Hematopoietic multipotent progenitor cell (in vitro differentiated cells): ENCODE measurements at regions not wholly inside any gene's neighbourhood (a gene's known extent, or its start where the extent isn't known, plus 50 kb on each side); places are given as distances from the start of the nearest gene placed in this dataset.
"Not testable (repeated sequence)": the region's sequence is repeated elsewhere in the genome, so short reads cannot be mapped to it uniquely, and the experiment has no call there.

Source experiments
- DNase-seq, 3 donors: peaks; one replicate each; pipeline ENCODE4 v3.0.0-alpha.2; 2011 to 2015; ENCODE audit warnings: low read depth in 2 of 3, low spot score in 2 of 3

DNA sequence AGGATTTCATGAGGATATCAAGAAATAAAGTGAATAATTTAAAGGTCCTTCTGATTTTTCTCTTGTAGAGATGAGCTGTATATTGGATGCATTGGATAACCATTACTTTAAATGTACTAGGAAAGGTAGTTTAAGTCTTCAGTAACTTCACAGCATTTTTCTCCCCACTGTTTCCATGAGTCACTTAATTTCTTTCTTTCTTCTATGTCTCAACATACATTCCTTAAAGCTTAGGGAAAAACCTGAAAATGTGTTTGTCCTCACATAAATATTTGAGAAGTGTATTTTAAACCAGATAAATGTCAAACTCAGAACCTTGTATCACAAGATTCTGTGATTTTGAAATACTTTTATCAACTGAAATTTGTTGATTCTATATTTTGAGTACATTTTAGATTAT lies 1970.2 kb upstream of the FLRT2 start:
- DNase-seq = no peak

DNA sequence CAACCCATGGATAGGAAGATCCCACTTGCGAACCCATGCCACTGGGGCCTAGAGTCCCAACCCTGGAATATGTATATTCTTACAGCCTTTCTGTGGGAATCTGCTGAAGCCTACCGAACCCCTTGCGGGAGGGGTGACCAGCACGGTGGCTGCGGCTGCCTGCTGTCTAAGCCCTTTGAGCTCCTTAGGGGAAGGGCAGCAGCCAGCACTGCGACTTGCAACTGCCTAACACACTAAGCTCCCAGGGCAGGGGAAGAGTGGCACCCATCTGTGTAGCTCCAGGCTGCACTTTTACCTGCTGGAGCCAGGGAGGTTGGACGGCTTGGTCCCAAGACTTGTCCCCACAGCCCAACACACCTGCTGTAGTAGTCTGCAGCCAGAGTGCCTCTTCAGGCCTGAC lies 1968.7 kb upstream of the FLRT2 start:
- no peak for DNase-seq

DNA sequence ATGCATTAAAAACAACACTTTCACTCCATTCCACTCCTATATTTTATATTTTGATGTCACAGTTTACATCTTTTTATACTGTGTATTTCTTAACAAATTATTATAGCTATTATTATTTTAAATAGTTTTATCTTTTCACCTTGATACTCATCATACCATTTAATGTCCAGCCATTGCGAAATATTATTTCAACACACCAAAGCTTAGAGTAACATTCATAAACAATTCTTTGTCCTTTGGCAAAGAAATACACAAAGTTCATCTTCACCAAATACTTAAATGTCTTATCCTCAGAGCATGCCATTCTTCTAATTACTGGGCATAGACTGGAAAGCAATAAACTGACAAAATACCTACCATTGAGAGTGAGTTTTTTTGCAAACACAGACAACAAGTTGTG lies 1963.4 kb upstream of the FLRT2 start:
- no peak for DNase-seq

DNA sequence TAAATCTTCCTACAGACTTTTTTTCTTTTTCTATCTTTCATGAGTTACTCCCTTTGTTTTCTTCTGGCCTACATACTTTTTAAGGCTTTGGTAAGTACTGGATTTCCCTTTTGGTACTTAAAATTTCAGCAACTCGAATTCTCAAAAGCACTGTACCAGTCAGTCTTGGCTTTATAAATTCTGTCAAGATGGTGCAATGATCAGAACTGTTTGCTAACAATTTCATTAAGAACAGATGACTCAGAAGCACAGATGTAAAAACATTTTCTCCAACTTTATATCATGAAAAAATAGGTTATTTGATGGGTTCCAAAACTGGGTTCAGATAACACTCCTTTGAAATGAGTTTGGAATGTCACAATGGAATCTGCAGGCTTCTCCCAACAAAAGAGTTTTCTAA lies 1961.8 kb upstream of the FLRT2 start:
- DNase-seq = no peak

DNA sequence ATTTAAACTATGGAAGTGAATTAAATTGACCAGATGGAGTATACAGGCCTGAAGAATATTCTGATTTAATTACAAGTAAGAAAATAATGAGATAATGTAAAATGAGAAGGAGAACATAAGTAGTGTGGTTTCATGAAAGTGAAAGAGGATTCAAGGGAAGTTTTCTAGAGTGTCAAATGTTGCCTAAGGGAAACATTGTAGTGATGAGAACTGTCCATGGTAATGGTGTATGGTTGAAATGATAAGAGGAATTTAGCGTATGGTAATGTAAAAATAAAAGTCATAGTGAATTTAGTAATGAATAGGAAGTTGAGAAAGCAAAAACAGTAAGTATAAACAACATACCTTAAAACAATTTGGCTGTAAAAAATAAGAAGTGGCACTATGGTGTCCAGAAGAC lies 1954.6 kb upstream of the FLRT2 start:
- DNase-seq = no peak

DNA sequence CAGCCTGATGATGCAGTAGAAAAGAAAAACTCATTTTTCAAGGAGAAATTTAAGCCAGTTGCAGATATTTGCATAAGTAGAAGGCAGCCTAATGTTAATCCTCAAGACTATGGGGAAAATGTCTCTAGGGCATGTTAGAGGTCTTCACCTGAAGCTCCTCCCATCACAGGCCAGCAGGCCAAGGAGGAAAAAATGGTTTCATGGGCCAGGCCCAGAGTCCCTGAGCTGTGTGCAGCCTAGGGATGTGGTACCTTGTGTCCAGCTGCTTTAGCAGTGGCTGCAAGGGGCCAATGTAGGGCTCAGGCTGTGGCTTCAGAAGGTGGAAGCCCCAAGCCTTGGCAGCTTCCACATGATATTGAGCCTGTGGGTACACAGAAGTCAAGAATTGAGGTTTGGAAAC lies 1946.7 kb upstream of the FLRT2 start:
- no peak for DNase-seq

DNA sequence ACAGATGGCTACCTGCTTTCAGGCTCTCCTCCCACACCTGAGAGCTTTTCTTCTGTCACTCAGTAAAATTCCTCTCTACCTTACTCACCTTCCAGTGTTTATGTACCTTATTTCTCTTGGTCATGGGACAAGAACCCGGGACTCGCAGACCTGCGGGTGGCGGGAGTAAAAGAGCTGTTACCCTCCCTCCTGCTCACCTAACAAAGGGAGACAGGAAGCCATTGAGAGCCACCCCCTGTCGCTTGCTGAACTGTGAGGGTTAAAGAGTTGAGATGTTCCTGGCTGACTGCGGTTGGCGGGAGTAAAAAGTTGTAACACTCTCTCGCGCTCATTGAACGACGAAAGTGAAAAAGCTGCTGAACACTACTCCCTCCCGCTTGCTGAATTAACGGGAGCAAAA lies 1935.1 kb upstream of the FLRT2 start:
- no peak for DNase-seq

DNA sequence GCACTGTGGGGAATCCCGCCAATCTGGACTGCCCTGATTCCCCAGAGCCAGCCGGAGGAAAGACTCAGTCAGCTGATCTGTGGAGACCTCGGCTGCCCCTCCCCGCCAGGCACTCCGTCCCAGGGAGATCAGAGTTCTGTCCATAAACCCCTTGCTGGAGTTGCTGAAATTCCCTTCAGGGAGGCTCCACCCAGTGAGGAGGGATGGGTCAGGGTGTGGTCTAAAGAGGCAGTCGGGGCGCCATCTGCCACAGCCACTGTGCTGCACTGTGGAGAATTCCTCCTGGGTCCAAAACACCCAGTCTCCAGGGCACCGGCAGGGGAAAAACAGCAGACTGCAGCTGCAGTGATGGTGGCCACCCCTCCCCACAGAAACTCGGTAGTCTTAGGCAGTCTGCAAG lies 1922.3 kb upstream of the FLRT2 start:
- DNase-seq = no peak

DNA sequence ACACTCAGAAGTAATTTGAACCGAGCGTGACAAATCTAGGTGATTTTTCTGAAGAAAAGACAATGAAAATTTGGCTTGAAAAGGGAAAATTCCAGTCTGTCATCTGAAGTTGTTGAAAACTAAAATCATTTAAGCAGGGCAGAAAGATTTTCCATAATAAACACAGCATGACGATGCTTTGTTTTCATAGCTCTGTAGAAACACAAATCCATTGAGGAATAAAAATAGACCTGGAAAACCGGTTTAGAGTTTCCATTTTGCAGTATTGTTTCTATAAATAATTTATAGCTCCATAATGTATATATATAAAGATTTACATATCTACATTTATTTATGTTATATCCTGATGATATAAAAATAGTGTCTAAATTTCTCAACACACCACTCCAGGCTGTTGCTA lies 1918.5 kb upstream of the FLRT2 start:
- no peak for DNase-seq

DNA sequence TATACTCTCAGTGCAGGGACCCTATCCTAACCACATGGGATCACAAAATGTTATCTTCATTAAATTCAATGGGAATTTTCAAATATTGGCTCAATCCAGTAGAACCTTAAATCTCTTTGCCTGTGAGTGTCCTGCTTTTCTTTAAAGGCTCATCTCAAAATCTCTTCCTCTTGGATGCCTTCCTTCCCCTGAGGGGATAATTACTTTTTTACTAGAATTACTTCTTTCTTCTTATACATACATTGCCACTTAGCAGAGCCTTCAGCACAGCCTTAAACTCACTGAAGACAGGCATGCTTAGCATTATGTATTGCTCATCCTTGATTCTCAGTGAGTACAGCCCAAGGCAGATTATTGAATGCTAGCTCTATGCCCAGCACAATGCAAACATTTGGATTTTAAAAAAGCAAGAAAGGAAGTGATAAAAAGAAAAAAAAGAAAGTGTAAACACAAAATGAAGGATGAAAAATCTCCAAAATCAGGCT lies 1918.0 kb upstream of the FLRT2 start:
- DNase-seq = no peak

DNA sequence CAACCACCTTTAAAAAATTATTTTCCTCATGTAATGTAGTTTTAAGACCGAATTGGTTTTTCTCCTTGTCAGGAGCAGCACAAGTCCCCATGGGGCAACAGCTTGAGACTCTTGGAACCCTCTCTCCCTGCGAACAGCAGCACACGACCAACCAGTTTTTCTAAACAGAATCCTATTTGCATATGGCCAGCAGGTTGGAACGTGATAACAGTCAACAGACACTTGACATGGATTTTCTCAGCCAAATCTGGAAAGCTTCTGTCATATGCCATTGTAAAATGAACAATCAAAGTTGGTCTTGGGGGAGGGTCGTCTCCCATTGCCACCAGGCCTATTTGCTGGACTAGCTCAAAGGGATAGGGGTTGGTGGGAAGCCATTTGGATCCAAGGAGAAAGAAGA lies 1915.0 kb upstream of the FLRT2 start:
- no peak for DNase-seq

DNA sequence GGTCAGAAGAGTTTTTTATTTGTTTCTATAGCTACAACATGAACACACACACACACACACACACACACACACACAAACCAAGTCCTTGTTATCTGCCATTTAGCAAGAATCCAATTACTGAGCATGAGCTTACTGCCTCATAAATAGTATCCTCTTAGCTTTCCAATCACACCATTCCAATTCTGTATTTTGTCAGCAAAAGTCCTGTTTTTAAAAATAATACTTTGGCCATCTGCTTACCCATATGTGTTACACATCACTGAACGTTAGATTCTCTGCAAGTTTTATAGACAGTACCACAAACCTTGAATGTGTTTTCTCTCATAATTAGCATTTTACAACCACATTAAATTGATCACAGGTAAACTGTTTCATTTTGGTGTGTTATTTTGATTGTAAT lies 1905.4 kb upstream of the FLRT2 start:
- DNase-seq = no peak

DNA sequence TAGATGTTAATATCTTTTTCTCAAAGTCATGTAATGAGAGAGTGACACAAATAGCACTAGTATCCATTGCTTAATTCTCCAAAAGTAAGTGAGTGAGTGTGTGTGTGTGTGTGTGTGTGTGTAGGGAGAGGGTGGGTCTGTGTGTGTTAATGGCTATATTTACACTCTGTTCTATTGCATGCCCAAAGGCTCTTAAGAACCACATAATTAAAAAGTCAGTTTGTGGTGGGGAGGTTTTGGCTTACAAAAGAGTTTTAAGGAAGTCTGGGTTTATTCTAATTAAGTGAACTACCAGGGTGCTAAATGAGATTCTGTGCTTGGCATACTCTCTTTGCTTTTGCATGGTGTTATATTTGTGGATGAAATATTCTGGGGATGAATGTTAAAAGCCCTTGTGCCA lies 1897.6 kb upstream of the FLRT2 start:
- DNase-seq = no peak

DNA sequence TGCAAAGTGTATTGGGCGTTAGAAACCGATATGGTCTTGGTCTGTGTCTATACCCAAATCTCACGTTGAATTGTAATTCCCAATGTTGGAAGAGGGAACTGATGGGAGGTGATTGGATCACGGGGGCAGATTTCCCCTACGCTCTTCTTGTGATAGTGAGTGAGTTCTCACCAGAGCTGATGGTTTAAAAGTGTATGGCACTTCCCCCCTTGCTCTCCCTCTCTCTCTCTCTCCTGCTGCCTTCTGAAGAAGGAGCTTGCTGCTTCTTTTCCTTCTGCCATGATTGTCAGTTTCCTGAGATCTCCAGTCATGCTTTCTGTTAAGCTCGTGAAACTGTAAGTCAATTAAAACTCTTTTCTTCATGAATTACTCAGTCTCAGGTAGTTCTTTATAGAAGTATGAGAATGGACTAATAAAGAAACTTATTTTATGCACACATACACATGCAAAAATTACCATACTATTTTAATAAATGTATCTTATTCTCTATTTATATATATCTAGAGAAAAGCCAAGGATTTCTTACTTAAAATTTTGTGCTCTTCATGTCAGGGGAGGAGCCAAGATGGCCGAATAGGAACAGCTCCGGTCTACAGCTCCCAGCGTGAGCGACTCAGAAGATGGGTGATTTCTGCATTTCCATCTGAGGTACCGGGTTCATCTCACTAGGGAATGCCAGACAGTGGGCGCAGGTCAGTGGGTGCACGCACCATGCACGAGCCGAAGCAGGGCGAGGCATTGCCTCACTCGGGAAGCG lies 1891.0 kb upstream of the FLRT2 start:
- no peak for DNase-seq

DNA sequence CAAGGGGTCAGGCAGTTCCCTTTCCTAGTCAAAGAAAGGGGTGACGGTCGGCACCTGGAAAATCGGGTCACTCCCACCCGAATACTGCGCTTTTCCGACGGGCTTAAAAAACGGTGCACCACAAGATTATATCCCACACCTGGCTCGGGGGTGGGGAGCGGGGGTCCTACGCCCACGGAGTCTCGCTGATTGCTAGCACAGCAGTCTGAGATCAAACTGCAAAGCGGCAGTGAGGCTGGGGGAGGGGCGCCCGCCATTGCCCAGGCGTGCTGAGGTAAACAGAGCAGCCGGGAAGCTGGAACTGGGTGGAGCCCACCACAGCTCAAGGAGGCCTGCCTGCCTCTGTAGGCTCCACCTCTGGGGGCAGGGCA lies 1890.5 kb upstream of the FLRT2 start:
- DNase-seq = not testable (repeated sequence)

DNA sequence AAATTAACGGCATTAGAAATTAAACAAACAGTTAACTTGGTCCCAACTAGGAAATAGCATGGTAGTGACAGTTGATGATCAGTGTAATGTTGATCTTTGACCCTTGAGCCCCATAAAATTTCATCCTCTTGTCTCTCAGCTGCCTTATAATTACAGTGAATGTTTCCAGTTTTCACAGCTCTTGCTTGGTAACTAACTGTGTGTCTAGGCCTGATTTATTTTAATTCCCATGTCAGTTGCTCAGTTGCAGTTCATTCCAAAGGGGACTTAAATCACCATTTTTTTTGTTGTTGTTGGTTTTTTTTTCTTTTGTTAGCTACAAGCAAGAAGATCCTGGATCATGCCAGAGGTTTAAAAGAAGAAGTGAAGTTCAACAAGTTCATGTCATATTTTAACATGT lies 1883.7 kb upstream of the FLRT2 start:
- DNase-seq = no peak

DNA sequence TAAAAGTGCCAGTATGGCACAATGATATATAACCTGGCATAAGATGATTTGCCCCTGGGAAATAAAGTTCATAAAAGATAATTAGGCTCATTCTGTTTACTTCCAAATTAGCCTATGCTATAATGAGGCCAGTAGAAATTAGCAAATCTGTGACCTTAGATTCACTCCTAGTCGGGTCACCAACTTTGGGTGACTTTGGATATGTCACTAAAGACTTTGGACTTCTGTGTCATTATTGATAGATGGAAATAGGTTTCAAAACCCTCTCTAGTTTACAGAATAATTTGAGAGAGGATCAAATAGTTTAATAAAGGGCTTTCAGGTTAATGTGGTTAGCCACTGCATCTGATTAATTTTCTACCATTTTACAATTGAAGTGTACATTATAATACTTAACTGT lies 1869.3 kb upstream of the FLRT2 start:
- no peak for DNase-seq

DNA sequence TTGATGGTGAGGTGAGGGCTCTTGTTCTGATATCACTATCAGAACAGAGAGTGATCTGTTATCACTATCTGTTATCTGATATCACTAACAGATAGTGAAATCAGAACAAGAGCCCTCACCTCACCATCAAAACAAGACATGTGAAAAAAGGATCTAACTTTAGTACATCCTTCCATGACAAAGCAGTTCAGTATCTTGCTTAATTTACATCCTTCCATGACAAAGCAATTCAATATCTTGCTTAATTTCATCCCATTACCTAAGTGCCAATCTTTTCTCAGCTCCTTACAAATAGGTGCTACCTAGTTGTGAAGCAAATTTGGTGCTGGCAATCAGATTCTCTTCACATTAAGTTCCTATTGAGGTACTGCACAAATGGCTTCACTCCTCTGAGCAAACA lies 1865.6 kb upstream of the FLRT2 start:
- no peak for DNase-seq

DNA sequence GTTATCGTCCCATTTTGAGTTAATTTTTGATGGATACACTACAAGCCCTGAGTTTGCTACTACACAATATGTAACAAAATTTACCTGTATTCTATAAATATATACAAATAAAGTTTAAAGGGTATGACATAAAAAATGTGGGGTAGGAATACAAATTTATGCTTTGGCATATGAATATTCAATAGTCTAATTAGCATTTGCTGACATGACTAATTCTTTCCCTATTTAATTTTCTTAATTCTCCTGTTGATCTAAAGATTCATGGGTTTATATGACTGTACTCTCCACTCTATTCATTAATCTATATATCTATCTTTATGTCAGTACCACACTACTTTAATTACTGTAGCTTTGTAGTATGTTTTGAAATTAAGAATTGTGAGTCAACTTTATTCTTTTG lies 1840.7 kb upstream of the FLRT2 start:
- DNase-seq = no peak

DNA sequence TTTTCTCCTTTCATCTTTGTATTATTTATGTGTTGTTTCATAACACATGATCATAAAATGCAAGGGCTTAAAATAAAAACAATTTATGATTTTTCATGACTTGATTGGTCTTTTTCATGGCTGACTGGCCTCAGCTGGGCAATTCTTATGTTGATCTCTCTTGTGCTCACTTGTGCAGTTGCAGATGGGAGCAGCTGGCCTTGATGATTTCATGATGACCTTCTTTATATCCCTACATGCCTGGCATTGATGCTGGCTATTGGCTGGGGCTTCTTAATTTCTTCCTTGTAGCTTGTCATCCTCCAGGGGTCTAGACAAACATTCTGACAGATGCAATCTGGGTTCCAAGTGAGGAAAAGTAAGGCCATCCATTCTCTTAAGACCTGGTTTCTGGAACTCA lies 1832.8 kb upstream of the FLRT2 start:
- no peak for DNase-seq

DNA sequence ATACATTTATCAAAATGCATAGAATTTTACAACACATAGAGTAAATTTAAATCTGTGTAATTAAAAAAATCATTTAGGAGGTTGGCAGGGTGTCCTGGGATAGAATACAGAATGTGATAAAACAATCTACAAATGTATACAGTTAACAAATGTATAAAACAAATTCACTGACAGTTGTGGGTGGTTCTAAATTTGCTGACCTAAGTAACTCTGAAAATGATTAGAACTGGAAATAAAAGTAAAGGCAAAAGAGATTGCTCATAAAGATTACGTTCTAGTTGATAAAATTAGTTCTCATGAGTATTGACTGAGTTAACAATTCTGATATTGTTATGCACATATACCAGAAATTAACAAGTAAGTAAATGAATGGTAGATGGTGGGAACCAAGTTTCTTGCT lies 1827.3 kb upstream of the FLRT2 start:
- DNase-seq = no peak

DNA sequence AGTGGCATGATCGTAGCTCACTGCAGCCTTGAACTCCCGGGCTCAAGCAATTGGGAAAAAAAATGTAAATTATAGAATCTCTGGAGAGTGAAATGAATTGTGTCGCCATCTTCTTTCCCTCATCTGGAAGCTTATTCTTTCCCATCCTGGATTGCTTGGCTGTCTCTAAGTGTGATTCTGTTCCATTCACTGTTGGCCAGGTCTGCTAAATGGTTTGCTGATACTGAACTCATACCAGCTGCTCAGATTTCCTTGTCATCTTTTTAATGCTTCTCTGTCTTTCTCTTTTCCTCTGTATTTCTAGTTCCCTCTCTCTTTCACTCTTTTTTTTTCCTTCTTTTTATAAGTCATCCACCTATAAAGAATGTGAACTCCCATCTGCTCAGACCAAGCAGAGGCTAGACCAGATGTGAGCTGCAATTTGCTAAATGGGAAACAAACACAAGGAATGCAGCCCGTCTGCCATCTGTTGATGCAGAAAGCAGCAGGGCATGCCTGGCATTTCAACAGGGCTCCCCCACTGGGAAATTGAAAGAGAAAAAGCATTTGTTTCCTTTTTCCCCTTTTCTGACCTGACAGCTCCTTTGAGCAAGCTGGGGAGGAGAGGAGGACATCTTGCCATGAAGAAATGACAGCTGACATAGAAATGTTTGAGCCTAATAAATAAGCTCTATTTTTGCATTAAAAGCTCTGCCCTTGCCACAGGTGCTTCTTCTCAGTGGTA lies 1823.6 kb upstream of the FLRT2 start:
- no peak for DNase-seq

DNA sequence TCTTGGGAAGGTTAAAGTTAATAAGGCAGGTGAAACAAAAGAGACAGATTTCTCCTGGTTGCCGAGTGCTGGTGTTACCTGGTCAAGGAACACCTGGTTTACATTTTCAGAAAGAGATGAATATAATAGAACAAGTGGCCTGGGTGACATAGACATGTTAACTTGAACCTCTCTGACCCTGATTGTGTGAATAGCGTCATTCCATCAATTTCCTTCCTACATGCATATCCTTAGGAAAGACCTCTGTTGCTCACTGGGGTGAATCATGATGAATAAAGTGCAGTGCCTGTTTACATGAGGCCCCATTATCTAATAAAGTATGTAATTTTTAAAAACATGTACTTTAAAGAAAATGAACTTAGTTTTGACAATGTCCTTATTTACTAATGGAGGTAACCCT lies 1822.9 kb upstream of the FLRT2 start:
- DNase-seq = no peak
